ENCODE measurements at regions not wholly inside any gene's neighbourhood (a gene's known extent, or its start where the extent isn't known, plus 50 kb on each side); places are given as distances from the start of the nearest gene placed in this dataset.

DNA sequence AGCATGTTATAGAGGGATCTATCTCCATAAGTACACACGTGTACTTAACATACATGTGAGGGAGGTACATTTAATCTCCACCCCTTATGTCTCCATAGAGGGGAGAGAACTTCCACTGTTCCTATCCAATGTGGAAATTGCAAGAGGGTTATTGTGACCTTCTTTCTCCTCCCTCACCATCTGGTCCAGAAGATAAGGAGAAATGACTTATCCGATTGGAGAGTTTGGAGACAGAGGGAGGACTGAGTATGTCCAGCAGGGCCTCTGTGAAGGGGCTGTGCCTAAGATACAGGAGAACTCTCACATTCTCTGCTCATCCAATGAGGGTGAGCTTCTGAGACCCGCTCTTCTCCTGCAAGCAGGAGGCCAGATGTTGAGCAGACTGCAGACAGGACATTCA, 113.1 kb downstream of the QDPR start:
- ChIA-PET CTCF (no interaction called here), POLR2A (ENCODE audit: low non-redundant PET) (no interaction called here)
- Histone ChIP-seq H3K4me3 (ENCODE audit: low read depth, low read length, poor library complexity, severe bottlenecking) (no peak overlapping the region), H3K9me3 (ENCODE audit: low read depth, low read length, poor library complexity, severe bottlenecking) (no peaks in the 10 kb centered on the region), H3K27ac (ENCODE audit: low read depth, low read length, poor library complexity, severe bottlenecking) (no peak overlapping the region), H3K27me3 (replicated peaks; ENCODE audit: insufficient read depth, low read depth, low read length, poor library complexity) (no peaks in the 10 kb centered on the region), H3K36me3 (ENCODE audit: insufficient read depth, low read length, poor library complexity, severe bottlenecking) (no peaks in the 10 kb centered on the region), H3K4me1 (ENCODE audit: insufficient read depth, low read length, poor library complexity, severe bottlenecking) (no peaks in the 10 kb centered on the region)
- intact Hi-C loops (cut with micrococcal nuclease; ENCODE audit: unreplicated experiment): no loop called here
- TF ChIP-seq EZH2 (IDR thresholded peaks at IDR 0.05; ENCODE audit: borderline replicate concordance, low read depth, low read length, poor library complexity, severe bottlenecking): no peak
- TF ChIP-seq, protein P1, sequence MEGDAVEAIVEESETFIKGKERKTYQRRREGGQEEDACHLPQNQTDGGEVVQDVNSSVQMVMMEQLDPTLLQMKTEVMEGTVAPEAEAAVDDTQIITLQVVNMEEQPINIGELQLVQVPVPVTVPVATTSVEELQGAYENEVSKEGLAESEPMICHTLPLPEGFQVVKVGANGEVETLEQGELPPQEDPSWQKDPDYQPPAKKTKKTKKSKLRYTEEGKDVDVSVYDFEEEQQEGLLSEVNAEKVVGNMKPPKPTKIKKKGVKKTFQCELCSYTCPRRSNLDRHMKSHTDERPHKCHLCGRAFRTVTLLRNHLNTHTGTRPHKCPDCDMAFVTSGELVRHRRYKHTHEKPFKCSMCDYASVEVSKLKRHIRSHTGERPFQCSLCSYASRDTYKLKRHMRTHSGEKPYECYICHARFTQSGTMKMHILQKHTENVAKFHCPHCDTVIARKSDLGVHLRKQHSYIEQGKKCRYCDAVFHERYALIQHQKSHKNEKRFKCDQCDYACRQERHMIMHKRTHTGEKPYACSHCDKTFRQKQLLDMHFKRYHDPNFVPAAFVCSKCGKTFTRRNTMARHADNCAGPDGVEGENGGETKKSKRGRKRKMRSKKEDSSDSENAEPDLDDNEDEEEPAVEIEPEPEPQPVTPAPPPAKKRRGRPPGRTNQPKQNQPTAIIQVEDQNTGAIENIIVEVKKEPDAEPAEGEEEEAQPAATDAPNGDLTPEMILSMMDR (conservative IDR thresholded peaks at IDR 0.05; ENCODE audit: low read depth, low read length): no peak
- BruUV-seq (replicated peaks): no TSS peak
- no peak for DNase-seq (ENCODE audit: low spot score)

DNA sequence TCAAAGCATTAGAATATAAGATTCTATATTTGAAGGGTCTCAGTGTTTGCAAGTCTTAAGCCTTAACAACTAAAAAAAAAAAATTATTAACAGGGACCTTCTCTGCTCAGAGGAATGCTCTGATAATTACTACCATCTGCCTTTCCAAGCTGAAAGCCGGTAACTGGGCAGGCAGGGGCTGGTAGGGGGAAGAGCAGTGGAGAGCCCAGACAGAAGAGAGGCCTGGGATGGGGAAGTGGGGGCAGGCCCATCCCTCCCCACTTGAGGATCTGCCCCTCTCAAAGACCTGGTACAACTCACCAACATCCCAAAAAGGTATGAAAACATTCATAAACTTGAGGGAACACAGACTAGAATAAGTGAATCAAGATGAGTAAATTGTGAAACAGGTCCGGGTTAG, 113.9 kb downstream of the QDPR start:
- no peak for DNase-seq (ENCODE audit: low spot score)
- CTCF ChIA-PET: no interaction called here
- no peaks in the 10 kb centered on the region for H3K9me3 ChIP-seq (ENCODE audit: low read depth, low read length, poor library complexity, severe bottlenecking)
- no peak overlapping the region for H3K4me3 ChIP-seq (ENCODE audit: low read depth, low read length, poor library complexity, severe bottlenecking)
- no peaks in the 10 kb centered on the region for H3K36me3 ChIP-seq (ENCODE audit: insufficient read depth, low read length, poor library complexity, severe bottlenecking)
- POLR2A ChIA-PET (ENCODE audit: low non-redundant PET): no interaction called here
- no TSS peak for BruUV-seq (replicated peaks)
- no peak overlapping the region for H3K27ac ChIP-seq (ENCODE audit: low read depth, low read length, poor library complexity, severe bottlenecking)
- intact Hi-C loops (cut with micrococcal nuclease; ENCODE audit: unreplicated experiment): no loop called here
- TF ChIP-seq EZH2 (IDR thresholded peaks at IDR 0.05; ENCODE audit: borderline replicate concordance, low read depth, low read length, poor library complexity, severe bottlenecking): no peak
- TF ChIP-seq, protein P1 (conservative IDR thresholded peaks at IDR 0.05; ENCODE audit: low read depth, low read length): no peak
- no peaks in the 10 kb centered on the region for H3K27me3 ChIP-seq (replicated peaks; ENCODE audit: insufficient read depth, low read depth, low read length, poor library complexity)
- H3K4me1 ChIP-seq (ENCODE audit: insufficient read depth, low read length, poor library complexity, severe bottlenecking): no peaks in the 10 kb centered on the region

DNA sequence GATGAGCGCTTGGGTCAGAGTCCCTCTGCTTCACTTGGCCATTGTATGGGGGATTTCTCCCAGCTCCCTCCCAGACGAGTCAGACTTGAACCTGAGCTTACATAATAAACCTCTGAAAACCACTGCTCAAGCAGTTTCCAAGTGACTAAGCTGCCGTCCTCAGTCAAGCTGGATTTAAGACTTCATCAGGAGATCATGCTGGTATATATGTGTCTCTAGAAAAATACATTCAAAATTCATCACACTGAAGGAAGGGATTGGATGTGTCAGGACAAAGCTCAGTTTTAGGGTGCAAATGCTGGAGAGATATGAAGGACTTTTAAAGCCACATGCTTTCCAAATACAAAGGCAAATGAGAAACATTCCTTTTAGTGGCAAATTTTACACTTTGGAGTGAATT, 114.3 kb downstream of the QDPR start:
- no peak overlapping the region for H3K27ac ChIP-seq (ENCODE audit: low read depth, low read length, poor library complexity, severe bottlenecking)
- DNase-seq (ENCODE audit: low spot score): no peak
- ChIA-PET POLR2A (ENCODE audit: low non-redundant PET) (no interaction called here), CTCF (no interaction called here)
- no peaks in the 10 kb centered on the region for H3K4me1 ChIP-seq (ENCODE audit: insufficient read depth, low read length, poor library complexity, severe bottlenecking)
- H3K27me3 ChIP-seq (replicated peaks; ENCODE audit: insufficient read depth, low read depth, low read length, poor library complexity): no peaks in the 10 kb centered on the region
- H3K9me3 ChIP-seq (ENCODE audit: low read depth, low read length, poor library complexity, severe bottlenecking): no peaks in the 10 kb centered on the region
- BruUV-seq (replicated peaks): no TSS peak
- no peaks in the 10 kb centered on the region for H3K36me3 ChIP-seq (ENCODE audit: insufficient read depth, low read length, poor library complexity, severe bottlenecking)
- TF ChIP-seq EZH2 (IDR thresholded peaks at IDR 0.05; ENCODE audit: borderline replicate concordance, low read depth, low read length, poor library complexity, severe bottlenecking): no peak
- TF ChIP-seq, protein P1 (conservative IDR thresholded peaks at IDR 0.05; ENCODE audit: low read depth, low read length): no peak
- intact Hi-C loops (cut with micrococcal nuclease; ENCODE audit: unreplicated experiment): no loop called here
- no peak overlapping the region for H3K4me3 ChIP-seq (ENCODE audit: low read depth, low read length, poor library complexity, severe bottlenecking)
